Rectal smooth muscle tissue (tissue), 1 donor: ENCODE measurements at regions not wholly inside any gene's neighbourhood (a gene's known extent, or its start where the extent isn't known, plus 50 kb on each side); places are given as distances from the start of the nearest gene placed in this dataset.

ENCODE experiments used
- H3K27ac ChIP-seq: one replicate; pipeline ENCODE4 v1.7.0; 2013; ENCODE audit warnings: low read depth, low read length, inconsistent platforms
- H3K27me3 ChIP-seq: one replicate; pipeline ENCODE4 v1.7.0; 2013; ENCODE audit warnings: low read length; ENCODE audit not compliant: control insufficient read depth, insufficient read depth
- H3K36me3 ChIP-seq: one replicate; pipeline ENCODE4 v1.7.0; 2013; ENCODE audit warnings: low read length; ENCODE audit not compliant: control insufficient read depth, insufficient read depth
- H3K4me1 ChIP-seq: one replicate; pipeline ENCODE4 v1.7.0; 2013; ENCODE audit warnings: low read length; ENCODE audit not compliant: control insufficient read depth, insufficient read depth
- H3K4me3 ChIP-seq: one replicate; pipeline ENCODE4 v1.7.0; 2013; ENCODE audit warnings: low read length
- H3K9ac ChIP-seq: one replicate; pipeline ENCODE4 v1.7.0; 2013; ENCODE audit warnings: low read length

DNA sequence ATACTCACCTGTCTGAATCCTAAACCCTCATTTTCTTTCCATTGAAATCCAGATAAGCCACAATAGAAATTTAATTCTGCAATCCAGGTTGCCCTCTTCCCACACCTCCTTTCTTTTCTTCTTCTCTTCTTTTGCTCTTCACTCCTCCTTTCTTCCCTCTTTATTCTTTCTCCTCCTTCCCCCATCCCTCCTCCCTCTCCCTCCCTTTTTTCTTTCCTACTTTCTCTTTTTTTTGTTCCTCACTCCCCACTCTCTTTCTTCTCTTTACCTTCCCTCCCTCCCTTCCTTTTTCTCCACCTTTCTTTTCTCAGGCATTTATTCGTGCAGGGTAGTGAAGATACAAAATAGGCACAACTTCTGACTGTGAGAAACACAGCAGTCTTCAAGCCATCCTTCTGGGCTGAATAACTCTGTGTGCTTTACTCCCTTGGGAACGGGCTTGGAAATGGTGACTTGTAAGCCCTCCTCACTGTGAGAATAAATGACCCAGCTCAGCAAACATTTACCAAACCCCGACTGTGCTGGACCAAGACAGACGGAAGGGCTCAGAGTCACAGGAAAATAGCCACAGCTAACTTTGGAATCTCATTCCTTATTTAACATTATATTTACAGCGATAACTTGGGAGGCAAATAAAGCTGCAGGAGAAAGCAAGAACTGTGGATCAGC lies 140.8 kb downstream of the HAPSTR1 start:
- Histone ChIP-seq H3K27ac (no peak overlapping the region), H3K9ac (no peak overlapping the region), H3K27me3 (no peaks in the 10 kb centered on the region), H3K4me3 (no peak overlapping the region), H3K4me1 (no peaks in the 10 kb centered on the region), H3K36me3 (no peaks in the 10 kb centered on the region)

DNA sequence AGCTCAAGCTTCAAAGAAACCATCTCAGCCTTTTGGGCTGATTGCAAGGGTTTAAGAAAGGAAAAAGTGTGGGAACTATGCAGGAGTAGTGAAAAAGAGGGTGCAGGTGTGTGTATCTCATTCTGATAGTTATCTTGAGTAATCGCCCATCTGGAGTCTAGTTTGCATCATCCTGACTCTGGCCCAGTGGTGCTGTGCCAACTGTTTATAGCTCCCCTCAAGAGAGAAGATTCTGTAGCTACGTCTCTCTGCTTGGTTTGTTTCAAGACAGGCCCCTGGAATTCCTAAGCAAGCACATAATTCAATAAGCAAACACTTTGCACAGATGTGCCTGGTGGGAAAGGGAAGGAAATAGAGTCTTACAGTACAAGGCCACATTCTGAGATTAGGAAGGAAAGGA lies 144.4 kb downstream of the HAPSTR1 start:
- Histone ChIP-seq H3K4me1 (no peaks in the 10 kb centered on the region), H3K27me3 (no peaks in the 10 kb centered on the region), H3K4me3 (no peak overlapping the region), H3K27ac (no peak overlapping the region), H3K9ac (no peak overlapping the region), H3K36me3 (no peaks in the 10 kb centered on the region)

DNA sequence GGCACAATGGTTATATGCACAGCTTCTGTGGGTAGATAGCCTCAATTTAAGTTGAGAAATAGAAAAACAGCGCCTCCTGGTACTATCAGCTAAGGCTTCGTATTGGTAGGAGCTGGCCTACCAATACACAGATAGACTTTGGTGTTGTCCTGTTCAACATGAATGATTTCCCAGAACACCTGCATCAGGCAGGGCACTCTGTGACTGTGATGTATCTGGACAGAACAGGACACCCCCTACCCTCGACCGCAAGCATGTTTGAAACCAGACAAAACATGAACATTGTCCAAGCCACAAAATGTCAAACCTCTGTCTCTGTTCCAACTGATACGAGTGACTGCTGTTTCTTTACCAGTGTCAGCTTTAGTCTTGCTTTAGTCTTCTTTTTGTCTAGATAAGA lies 144.9 kb downstream of the HAPSTR1 start:
- H3K9ac ChIP-seq, result no peak overlapping the region
- no peaks in the 10 kb centered on the region for H3K4me1 ChIP-seq
- no peak overlapping the region for H3K4me3 ChIP-seq
- no peaks in the 10 kb centered on the region for H3K27me3 ChIP-seq
- no peak overlapping the region for H3K27ac ChIP-seq
- no peaks in the 10 kb centered on the region for H3K36me3 ChIP-seq

DNA sequence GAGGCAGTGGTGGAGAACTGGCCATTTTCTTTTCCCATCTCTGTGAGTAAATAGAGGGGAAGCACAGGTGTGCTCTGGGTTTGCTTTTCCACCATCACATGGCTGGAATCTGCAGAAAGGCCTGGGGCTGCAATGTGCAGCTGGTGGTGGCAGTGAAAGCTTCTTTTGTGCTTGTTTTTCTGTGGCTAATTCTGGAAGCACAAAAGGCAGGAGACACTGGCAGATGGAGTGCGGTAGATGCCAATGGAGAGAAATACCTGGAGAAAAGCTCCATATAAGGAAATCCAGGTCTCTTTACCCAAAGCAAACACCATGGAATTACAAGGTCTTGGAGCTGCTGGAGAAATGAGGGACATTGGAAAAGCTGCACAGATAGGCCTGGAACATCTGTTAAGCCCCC lies 146.9 kb downstream of the HAPSTR1 start:
- Histone ChIP-seq H3K4me3 (no peak overlapping the region), H3K27me3 (no peaks in the 10 kb centered on the region), H3K36me3 (no peaks in the 10 kb centered on the region), H3K27ac (no peak overlapping the region), H3K9ac (no peak overlapping the region), H3K4me1 (no peaks in the 10 kb centered on the region)

DNA sequence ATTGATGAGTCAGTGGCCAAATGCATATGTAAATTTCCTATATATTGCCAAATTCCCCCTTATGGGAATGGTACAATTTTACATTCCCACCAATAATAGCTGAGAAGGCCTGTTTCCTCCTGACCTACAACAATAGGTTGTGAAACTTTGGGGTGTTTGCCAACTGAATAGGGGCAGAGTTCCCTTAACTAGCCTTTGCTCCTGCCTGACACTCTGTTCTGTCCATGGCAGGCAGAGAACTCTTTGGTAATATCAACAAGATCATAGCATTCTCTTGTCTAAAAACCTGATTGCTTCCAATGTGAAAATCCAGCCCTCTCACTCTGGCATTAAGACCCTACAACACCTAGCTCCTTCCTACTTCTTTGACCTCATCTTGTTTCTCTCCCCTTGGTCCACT lies 149.7 kb downstream of the HAPSTR1 start:
- H3K4me3 ChIP-seq, result no peak overlapping the region
- no peaks in the 10 kb centered on the region for H3K36me3 ChIP-seq
- no peaks in the 10 kb centered on the region for H3K27me3 ChIP-seq
- no peak overlapping the region for H3K9ac ChIP-seq
- no peaks in the 10 kb centered on the region for H3K4me1 ChIP-seq
- no peak overlapping the region for H3K27ac ChIP-seq

DNA sequence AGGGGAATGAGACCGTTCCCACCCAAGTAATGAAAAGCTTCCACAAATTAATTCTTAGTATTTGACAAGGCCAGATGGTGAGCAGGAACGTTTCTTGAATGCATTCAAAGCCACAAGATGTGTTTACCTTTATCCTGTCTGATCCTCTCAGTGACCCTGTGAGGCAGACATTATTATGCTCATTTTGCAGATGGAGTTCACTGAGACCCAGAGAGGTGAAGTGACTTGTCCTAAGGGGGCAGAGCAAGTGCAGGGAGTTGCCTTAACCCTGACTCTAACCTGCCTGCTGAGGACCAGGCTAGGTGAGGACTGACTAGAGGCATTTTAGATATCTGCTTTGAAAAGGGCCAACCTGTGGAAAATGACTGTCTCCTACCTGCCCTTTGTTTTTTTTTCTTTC lies 156.7 kb downstream of the HAPSTR1 start:
- H3K27me3 ChIP-seq, result no peaks in the 10 kb centered on the region
- no peak overlapping the region for H3K4me3 ChIP-seq
- H3K27ac ChIP-seq, result no peak overlapping the region
- no peaks in the 10 kb centered on the region for H3K4me1 ChIP-seq
- no peak overlapping the region for H3K9ac ChIP-seq
- H3K36me3 ChIP-seq, result no peaks in the 10 kb centered on the region

DNA sequence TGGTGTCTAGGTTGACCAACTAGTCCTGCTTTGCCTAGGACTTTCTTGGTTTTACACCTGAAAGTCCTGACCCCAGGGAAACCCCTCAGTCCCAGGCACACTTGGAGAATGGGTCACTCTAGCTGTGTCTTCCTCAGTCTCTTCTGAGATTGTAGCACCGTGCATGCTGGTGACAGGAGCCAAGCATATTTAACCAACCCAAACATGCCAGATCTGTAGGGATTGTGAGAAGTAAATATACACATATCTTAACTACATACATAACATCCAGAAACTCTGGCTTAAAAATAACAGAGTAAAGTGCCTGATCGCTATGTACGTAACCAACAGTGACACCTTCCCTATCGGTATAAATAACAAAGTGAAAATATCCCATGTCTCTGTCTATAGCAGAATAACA lies 158.1 kb downstream of the HAPSTR1 start:
- no peaks in the 10 kb centered on the region for H3K4me1 ChIP-seq
- H3K27me3 ChIP-seq, result no peaks in the 10 kb centered on the region
- H3K27ac ChIP-seq, result no peak overlapping the region
- H3K36me3 ChIP-seq, result no peaks in the 10 kb centered on the region
- H3K4me3 ChIP-seq, result no peak overlapping the region
- no peak overlapping the region for H3K9ac ChIP-seq

DNA sequence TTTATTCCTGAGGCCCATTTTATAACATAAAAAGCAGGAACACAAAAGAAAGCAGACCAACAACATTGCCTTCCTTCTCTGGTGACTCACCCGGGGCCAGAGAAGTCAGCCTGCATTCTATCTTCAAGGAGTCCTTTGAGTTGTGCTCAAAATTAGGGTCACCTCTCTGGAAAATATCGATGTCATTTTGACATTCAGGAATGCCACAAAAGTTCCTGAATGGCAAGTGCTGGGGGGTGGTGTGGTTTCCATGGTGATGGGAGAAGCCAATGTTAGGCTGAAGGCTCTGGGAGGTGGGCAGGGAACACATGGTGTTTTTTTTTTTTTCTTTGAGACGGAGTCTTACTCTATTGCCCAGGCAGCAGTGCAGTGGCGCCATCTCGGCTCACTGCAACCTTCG lies 159.6 kb downstream of the HAPSTR1 start:
- no peak overlapping the region for H3K9ac ChIP-seq
- no peaks in the 10 kb centered on the region for H3K36me3 ChIP-seq
- no peak overlapping the region for H3K27ac ChIP-seq
- no peaks in the 10 kb centered on the region for H3K27me3 ChIP-seq
- no peaks in the 10 kb centered on the region for H3K4me1 ChIP-seq
- no peak overlapping the region for H3K4me3 ChIP-seq

DNA sequence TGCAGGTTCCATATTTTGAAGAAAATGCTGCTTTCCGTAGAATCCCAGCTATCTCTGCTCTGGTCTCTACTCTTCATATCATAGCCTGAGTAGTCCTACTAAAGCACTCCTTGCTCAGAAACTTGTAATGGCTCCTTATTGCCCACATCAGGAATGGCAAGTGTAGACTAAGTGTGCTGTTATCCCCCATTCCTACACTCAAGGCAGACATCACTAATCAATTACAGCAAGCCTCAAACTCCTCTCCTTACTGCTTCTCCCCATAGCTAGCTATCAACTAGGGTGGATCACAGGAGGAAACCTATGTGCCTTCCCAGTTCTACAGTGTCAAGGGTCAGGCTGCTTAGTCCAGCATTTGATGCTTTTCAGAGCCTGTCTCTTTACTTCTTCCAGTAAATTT lies 163.4 kb downstream of the HAPSTR1 start:
- no peak overlapping the region for H3K4me3 ChIP-seq
- H3K4me1 ChIP-seq, result no peaks in the 10 kb centered on the region
- no peak overlapping the region for H3K27ac ChIP-seq
- no peak overlapping the region for H3K9ac ChIP-seq
- H3K36me3 ChIP-seq, result no peaks in the 10 kb centered on the region
- no peaks in the 10 kb centered on the region for H3K27me3 ChIP-seq

DNA sequence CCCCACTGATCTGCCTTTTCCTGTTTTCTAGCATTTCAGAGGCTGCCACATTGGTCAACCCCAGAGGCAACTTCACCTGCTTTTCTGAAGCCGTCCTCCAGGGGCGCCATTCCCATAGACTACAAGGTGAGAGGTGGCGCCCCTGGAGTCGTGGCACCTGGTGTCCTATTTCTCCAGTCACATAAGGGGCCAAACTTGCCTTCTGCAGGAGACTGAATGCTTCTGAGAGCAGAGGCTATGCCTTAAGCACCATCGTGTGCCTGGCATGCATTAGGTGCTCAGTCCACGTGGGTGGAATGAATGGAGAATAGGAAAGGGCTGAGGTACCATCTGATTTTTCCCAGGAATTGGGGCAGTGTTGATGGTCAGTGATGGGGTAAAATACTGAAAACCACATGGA lies 164.8 kb downstream of the HAPSTR1 start:
- no peak overlapping the region for H3K9ac ChIP-seq
- H3K27ac ChIP-seq, result no peak overlapping the region
- no peaks in the 10 kb centered on the region for H3K27me3 ChIP-seq
- H3K36me3 ChIP-seq, result no peaks in the 10 kb centered on the region
- no peak overlapping the region for H3K4me3 ChIP-seq
- H3K4me1 ChIP-seq, result no peaks in the 10 kb centered on the region

DNA sequence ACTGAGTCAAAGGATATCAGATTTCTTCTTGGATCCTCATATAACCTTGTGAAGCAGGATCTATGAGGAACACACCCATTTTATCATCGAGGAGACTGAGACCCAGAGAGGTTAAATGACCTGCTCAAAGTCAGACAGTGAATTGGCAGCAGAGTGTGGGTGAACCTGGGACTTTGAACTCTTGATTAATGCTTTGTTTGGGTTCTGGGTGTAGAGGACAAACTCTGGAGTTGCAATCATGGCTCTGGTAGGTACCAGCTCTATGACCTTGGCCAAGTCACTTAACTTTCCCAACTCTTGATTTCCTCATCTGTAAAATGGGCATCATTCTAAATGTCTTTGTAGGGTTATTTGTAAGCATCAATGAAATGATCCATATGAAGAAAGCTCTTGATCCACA lies 166.4 kb downstream of the HAPSTR1 start:
- Histone ChIP-seq H3K27me3 (no peaks in the 10 kb centered on the region), H3K9ac (no peak overlapping the region), H3K4me3 (no peak overlapping the region), H3K36me3 (no peaks in the 10 kb centered on the region), H3K4me1 (no peaks in the 10 kb centered on the region), H3K27ac (no peak overlapping the region)

DNA sequence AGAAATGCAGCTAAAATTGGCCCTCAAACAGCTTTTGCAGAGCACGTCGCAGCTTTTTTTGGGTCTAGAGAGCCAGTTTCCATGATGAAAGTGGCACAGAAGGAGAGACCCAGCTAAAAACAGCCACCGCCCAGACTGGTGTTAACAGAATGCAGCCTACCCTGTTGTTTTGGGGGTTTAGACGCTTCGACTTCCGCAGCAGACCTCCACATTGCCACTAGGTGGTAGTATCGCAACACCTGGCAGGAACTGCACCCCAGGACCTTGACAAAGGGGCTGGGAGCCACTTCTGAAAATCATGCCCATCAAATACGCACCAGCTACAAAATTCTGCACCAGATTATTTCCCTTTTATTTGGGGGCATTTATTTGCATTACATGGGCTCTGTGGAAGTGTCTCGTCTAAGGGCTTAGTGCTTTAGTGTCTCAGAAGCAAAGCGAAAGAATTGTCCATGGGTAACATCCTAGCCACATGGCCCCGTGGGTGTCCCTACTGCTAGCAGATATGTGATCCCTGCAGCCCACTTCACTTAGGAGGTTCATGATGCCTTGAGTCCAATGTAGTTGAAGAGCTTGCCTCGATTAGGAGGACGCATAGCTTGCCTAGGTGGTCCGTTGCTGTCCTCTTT lies 167.1 kb downstream of the HAPSTR1 start:
- H3K36me3 ChIP-seq, result no peaks in the 10 kb centered on the region
- no peak overlapping the region for H3K9ac ChIP-seq
- H3K4me3 ChIP-seq, result no peak overlapping the region
- H3K4me1 ChIP-seq, result no peaks in the 10 kb centered on the region
- no peak overlapping the region for H3K27ac ChIP-seq
- H3K27me3 ChIP-seq, result no peaks in the 10 kb centered on the region

DNA sequence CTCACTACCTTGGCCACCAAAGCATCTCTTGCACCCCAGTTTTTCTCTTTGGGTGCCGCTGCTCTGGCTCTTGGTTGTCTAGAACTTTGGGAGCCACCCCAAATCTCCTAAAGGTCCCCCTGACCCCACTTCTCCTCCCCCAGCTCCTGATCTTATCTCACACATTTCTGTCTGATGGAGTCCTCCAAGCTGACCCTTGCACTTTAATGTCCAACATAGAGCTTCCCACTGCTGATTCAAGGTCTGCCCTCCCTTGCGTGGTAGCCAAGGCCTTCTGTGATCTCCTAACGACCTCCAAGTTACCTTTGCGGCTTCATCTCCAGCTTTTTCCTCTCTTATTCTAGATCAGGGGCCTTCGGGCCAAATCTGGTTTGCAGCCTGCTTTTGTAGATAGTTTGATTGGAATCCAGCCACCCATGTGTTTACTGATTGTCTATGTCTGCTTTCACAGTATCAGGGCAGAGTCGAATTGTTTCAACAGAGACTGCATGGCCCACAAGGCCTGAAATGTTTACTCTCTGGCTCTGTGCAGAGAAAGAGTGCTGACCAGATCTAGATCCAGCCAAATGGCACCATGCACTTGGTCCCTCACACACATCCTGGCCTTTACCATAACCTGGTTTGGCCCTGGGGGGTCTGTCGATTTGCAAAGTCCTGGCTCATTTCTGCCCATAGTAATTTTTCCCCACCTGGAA lies 168.6 kb downstream of the HAPSTR1 start:
- Histone ChIP-seq H3K4me1 (no peaks in the 10 kb centered on the region), H3K36me3 (no peaks in the 10 kb centered on the region), H3K27me3 (no peaks in the 10 kb centered on the region), H3K9ac (no peak overlapping the region), H3K4me3 (no peak overlapping the region), H3K27ac (no peak overlapping the region)
